HAP-1 (cell line): ENCODE measurements at regions not wholly inside any gene's neighbourhood (a gene's known extent, or its start where the extent isn't known, plus 50 kb on each side); places are given as distances from the start of the nearest gene placed in this dataset.

ENCODE experiments used
- DNase-seq, 2 experiments: peaks; one replicate each; pipeline ENCODE4 v3.0.0-alpha.2; 2016 to 2020; ENCODE audit warnings: low spot score in 2 of 2
- H3K27me3 ChIP-seq: fragments of 250-450 bp; sonication (Bioruptor Pico); 2 replicates; pipeline ENCODE4 v1.5.1; 2020; ENCODE audit warnings: low read depth, mild to moderate bottlenecking, moderate library complexity
- H3K36me3 ChIP-seq: fragments of 250-450 bp; sonication (Bioruptor Pico); replicated peaks from 2 replicates; pipeline ENCODE4 v1.5.1; 2020; ENCODE audit warnings: mild to moderate bottlenecking
- H3K4me1 ChIP-seq: fragments of 250-450 bp; sonication (Bioruptor Pico); 2 replicates; pipeline ENCODE4 v1.5.1; 2020; ENCODE audit warnings: mild to moderate bottlenecking
- H3K4me3 ChIP-seq: fragments of 250-450 bp; sonication (Bioruptor Pico); 2 replicates; pipeline ENCODE4 v1.5.1; 2020; ENCODE audit warnings: mild to moderate bottlenecking, moderate library complexity
- H3K9me3 ChIP-seq: fragments of 250-450 bp; sonication (Bioruptor Pico); 2 replicates; pipeline ENCODE4 v1.5.1; 2020; ENCODE audit warnings: mild to moderate bottlenecking, moderate library complexity
- in situ Hi-C: fragments of 300-500 bp; cut with MboI; formaldehyde crosslinking; loops from 3 replicates; pipeline ENCODE4 v1.14.3; 2020; ENCODE audit warnings: low sequenced_read_pairs, inconsistent platforms, mixed read lengths

DNA sequence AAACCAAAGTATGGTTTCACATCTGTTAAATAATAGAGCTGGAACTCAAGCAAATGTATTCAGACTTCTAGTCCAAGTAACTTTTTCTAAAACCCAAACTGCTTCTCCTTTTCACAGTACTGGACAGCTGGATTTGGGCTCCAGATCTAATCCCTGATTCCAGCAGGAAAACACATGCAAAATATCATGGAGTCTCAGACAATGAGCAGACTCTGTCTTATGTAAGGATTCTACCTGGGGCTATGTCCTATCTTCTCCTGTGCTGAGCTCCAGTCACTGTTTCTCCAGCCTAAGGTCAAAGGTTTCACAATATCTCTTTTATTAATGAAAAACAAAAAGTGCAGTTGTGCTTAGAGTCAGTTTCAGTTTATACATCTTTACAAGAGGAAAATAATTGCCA lies 83.2 kb upstream of the EED start:
- H3K4me1 ChIP-seq: no peaks in the 10 kb centered on the region
- H3K36me3 ChIP-seq: no peaks in the 10 kb centered on the region
- in situ Hi-C loops: no loop called here
- H3K9me3 ChIP-seq: 0 out of 2 replicates have a peak, but pooled peaks cover 2% of the 10 kb centered on the region
- H3K4me3 ChIP-seq: no peak overlapping the region
- H3K27me3 ChIP-seq: no peaks in the 10 kb centered on the region
- no peak for DNase-seq

DNA sequence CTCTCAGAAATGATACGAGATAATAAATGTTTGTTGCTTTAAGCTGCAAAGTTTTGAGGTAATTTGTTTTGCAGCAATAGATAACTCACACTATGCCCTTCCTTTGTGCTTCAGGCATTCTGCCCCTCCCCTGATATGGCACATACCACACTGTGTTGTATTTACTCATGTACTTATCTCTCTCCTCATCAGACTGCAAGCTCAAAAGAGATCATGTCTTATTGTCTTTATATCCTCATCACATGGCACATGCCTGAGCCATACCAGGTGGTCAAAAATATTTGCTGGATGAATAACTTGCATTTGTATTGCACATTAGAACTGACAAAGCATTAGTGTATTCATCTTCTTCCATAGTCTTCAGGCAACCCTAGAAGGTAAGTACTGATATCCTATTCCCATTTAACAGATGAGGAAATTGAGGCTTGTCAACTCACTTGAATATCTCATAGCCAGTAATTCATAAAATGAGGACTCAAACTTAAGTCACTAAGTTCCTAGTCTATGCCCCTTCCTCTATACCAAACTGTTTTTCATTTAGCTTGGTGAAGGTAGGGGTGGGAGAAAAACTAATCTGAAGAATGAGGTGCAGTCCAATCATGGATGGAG lies 83.9 kb upstream of the EED start:
- Histone ChIP-seq H3K27me3 (no peaks in the 10 kb centered on the region), H3K4me3 (no peak overlapping the region), H3K9me3 (0 out of 2 replicates have a peak, but pooled peaks cover under 1% of the 10 kb centered on the region), H3K4me1 (no peaks in the 10 kb centered on the region), H3K36me3 (no peaks in the 10 kb centered on the region)
- in situ Hi-C loops: no loop called here
- peak in 1 of 2 experiments; percentile 13 for DNase-seq

- in situ Hi-C loops: loop anchor here (10.0 kb wide), 1 partner anchor 65 kb away; no protein-coding TSS in a partner anchor
- DNase-seq: no peak
- H3K36me3 ChIP-seq: no peaks in the 10 kb centered on the region
- H3K4me3 ChIP-seq: no peak overlapping the region
- H3K9me3 ChIP-seq: no peaks in the 10 kb centered on the region
- H3K4me1 ChIP-seq: no peaks in the 10 kb centered on the region
- H3K27me3 ChIP-seq: no peaks in the 10 kb centered on the region
Measured at GRCh38 chr11:86159581-86159891, 85.0 kb upstream of the EED start.

- in situ Hi-C loops: loop anchor here (10.0 kb wide), 1 partner anchor 64 kb away; no protein-coding TSS in a partner anchor
- Histone ChIP-seq H3K27me3 (no peaks in the 10 kb centered on the region), H3K4me3 (no peak overlapping the region), H3K4me1 (no peaks in the 10 kb centered on the region), H3K36me3 (no peaks in the 10 kb centered on the region), H3K9me3 (no peaks in the 10 kb centered on the region)
- DNase-seq: no peak
Measured at GRCh38 chr11:86158704-86159580, 85.6 kb upstream of the EED start.

DNA sequence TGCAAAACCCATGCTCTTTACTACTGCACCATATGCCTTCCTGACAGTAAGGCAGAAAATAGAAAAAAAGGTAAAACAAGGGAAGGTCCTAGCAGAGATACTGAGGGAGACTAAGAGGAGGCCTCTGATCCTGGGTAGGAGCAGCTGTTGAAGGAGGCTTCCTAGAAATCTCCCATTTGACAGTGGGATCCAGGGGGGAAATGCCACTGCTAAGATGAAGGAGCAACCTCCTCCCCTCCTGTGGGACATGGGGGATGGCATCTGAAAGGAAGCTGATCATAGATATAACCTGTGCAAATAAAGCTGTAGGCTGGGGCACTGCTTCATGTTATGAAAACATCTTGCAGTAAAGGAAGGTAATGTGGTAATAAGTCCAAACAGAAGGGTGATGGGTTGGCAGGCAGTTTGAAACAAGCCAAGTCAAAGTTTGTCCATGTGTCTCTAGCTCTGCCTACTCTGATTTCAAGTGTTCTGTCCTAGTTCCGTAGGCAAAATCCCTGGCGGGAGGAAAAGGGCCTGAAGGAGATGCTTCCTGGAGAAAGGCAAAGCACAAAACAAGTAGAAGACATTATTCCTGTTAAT lies 86.7 kb upstream of the EED start:
- Histone ChIP-seq H3K9me3 (no peaks in the 10 kb centered on the region), H3K4me3 (no peak overlapping the region), H3K36me3 (no peaks in the 10 kb centered on the region), H3K4me1 (no peaks in the 10 kb centered on the region), H3K27me3 (no peaks in the 10 kb centered on the region)
- in situ Hi-C loops: loop anchor here (10.0 kb wide), 1 partner anchor 63 kb away; no protein-coding TSS in a partner anchor
- DNase-seq: no peak

DNA sequence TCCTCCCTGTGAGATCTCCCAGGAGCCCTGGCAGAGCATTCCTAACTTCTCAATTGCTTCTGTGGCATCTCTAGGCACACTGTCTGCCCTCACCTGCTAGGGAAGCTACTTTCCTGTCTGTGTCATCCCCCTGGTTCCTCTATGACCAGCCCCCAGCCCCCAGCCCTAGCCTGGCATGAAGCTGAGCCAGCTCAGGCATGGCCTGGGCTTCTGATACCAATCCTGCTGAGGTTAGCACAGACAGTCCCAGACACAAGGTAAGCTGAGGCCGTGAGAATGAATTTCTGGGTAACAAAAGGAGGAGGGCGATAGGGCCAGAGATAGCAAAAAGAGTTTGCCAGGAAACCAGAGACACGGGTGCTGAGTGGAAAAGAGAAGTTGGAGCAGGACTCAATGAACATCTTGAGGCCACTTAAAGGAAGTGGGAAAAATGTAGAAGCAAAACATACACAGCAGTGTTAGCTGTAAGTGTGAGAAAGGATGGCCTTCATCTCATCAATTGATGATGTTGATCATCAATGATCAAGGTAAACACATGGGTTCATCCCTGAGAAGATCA lies 87.6 kb upstream of the PICALM start:
- H3K4me1 ChIP-seq: no peaks in the 10 kb centered on the region
- H3K4me3 ChIP-seq: no peak overlapping the region
- DNase-seq: no peak
- H3K36me3 ChIP-seq: no peaks in the 10 kb centered on the region
- in situ Hi-C loops: loop anchor here (10.0 kb wide), 1 partner anchor 62 kb away; no protein-coding TSS in a partner anchor
- H3K27me3 ChIP-seq: no peaks in the 10 kb centered on the region
- H3K9me3 ChIP-seq: no peaks in the 10 kb centered on the region

GRCh38 chr11:86155200-86155844 lies 86.4 kb upstream of the PICALM start:
- in situ Hi-C loops: loop anchor here (10.0 kb wide), 1 partner anchor 61 kb away; no protein-coding TSS in a partner anchor
- no peaks in the 10 kb centered on the region for H3K36me3 ChIP-seq
- H3K4me3 ChIP-seq: no peak overlapping the region
- no peaks in the 10 kb centered on the region for H3K9me3 ChIP-seq
- no peaks in the 10 kb centered on the region for H3K4me1 ChIP-seq
- no peaks in the 10 kb centered on the region for H3K27me3 ChIP-seq
- DNase-seq: no peak

- Histone ChIP-seq H3K27me3 (no peaks in the 10 kb centered on the region), H3K36me3 (no peaks in the 10 kb centered on the region), H3K9me3 (no peaks in the 10 kb centered on the region), H3K4me1 (no peaks in the 10 kb centered on the region), H3K4me3 (no peak overlapping the region)
- no peak for DNase-seq
- in situ Hi-C loops: loop anchor here (10.0 kb wide), 1 partner anchor 59 kb away; no protein-coding TSS in a partner anchor
Measured at GRCh38 chr11:86153439-86153838, 84.6 kb upstream of the PICALM start.

DNA sequence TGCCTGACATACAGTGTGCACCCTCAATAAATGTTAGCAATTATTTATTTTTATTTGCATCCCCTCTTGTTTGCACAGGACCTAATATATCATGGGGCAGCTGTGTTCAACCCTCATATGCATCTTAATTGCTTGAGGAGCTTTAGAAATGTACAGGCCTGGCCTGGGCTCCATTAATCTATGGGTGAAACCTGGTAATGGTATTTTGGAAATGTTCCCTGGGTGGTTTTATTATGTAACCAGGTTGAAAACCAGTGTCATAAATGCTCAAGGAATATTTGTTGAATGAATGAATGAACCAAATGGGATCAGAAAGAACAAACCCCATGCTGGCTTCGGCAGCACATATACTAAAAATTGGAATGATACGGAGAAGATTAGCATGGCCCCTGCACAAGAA lies 84.0 kb upstream of the PICALM start:
- in situ Hi-C loops: loop anchor here (10.0 kb wide), 1 partner anchor 58 kb away; no protein-coding TSS in a partner anchor
- Histone ChIP-seq H3K4me1 (no peaks in the 10 kb centered on the region), H3K9me3 (no peaks in the 10 kb centered on the region), H3K27me3 (no peaks in the 10 kb centered on the region), H3K4me3 (no peak overlapping the region), H3K36me3 (no peaks in the 10 kb centered on the region)
- DNase-seq: no peak

DNA sequence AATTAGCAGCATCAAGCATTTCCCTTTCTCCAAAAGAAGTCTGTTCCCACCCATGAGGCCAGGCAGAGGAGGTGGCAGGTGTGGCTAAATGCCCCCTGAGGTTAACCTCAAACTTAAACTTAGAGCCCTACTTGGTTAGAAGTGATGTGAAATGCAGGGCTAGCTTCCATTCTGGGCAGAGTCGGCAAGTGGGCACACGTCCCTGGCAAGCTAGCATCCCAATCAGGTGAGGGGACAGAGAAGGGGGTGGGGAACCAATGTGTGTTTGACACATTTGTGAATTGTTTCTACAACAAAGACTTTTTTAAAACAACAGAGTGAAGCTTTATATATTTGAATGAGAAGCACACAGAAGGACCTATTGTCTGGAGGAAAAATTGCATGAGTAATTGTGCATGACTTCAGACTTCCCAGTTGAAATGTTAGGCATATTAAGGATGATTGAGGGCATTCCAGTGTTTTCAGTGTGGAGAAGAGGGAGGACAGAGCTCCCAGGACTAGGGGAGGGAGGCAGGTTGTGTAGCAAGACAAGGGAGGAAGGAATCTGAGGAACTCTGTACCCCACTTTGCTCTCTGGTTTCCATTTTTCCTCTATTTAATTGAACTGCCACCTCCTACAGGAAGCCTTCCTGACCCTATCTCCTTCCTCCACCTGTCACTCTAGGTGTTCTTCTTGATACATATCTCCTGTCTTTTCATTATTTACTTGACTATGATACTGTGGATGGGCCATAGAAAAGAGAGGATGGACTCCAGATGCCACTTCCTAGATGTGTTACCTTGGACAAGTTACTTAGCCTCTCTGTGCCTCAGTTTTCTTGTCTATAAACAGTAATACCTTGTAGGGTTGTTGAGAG lies 83.3 kb upstream of the PICALM start:
- in situ Hi-C loops: loop anchor here (10.0 kb wide), 1 partner anchor 57 kb away; no protein-coding TSS in a partner anchor
- H3K4me3 ChIP-seq: no peak overlapping the region
- no peaks in the 10 kb centered on the region for H3K4me1 ChIP-seq
- no peaks in the 10 kb centered on the region for H3K9me3 ChIP-seq
- no peaks in the 10 kb centered on the region for H3K27me3 ChIP-seq
- no peaks in the 10 kb centered on the region for H3K36me3 ChIP-seq
- no peak for DNase-seq

- in situ Hi-C loops: loop anchor here (10.0 kb wide), 1 partner anchor 57 kb away; no protein-coding TSS in a partner anchor
- H3K27me3 ChIP-seq: no peaks in the 10 kb centered on the region
- DNase-seq: no peak
Measured at GRCh38 chr11:86151174-86152005, 82.5 kb upstream of the PICALM start.

GRCh38 chr11:86150847-86151173 lies 81.9 kb upstream of the PICALM start:
- no peaks in the 10 kb centered on the region for H3K27me3 ChIP-seq
- H3K36me3 ChIP-seq: no peaks in the 10 kb centered on the region
- no peaks in the 10 kb centered on the region for H3K4me1 ChIP-seq
- H3K4me3 ChIP-seq: no peak overlapping the region
- in situ Hi-C loops: loop anchor here (10.0 kb wide), 1 partner anchor 56 kb away; no protein-coding TSS in a partner anchor
- DNase-seq: no peak
- no peaks in the 10 kb centered on the region for H3K9me3 ChIP-seq

More at GRCh38 chr11:86151174-86152005, 82.5 kb upstream of the PICALM start:
- H3K9me3 ChIP-seq: no peaks in the 10 kb centered on the region
- no peak overlapping the region for H3K4me3 ChIP-seq
- H3K36me3 ChIP-seq: no peaks in the 10 kb centered on the region
- no peaks in the 10 kb centered on the region for H3K4me1 ChIP-seq
